Heart right ventricle (tissue), 16 donors: ENCODE measurements at regions not wholly inside any gene's neighbourhood (a gene's known extent, or its start where the extent isn't known, plus 50 kb on each side); places are given as distances from the start of the nearest gene placed in this dataset.

Experiments
- ATAC-seq, 8 donors: fragments of 200-7000 bp; cut with Tn5 transposase; one replicate each; pipeline ENCODE4 v1.9.1; 2020; ENCODE audit warnings: mild to moderate bottlenecking in 8 of 8, moderate library complexity in 8 of 8, moderate number of reproducible peaks in 1 of 8
- DNase-seq, 2 donors: peaks; one replicate each; pipeline ENCODE4 v3.0.0-alpha.2; 2020
- H3K27ac ChIP-seq, 10 donors: fragments of 200-600 bp; sonication (generic) in 2 of 10; one replicate each; pipeline versions ENCODE4 v1.5.0 to v1.8.0; 2020 to 2022; ENCODE audit warnings: mild to moderate bottlenecking in 3 of 10
- H3K27me3 ChIP-seq, 7 donors: fragments of 200-600 bp; one replicate each; pipeline ENCODE4 v1.8.0; 2021 to 2022; ENCODE audit warnings: mild to moderate bottlenecking in 2 of 7
- H3K36me3 ChIP-seq, 9 donors: fragments of 200-600 bp; sonication (generic) in 1 of 9; one replicate each; pipeline versions ENCODE4 v1.5.0 to v1.8.0; 2020 to 2022; ENCODE audit warnings: mild to moderate bottlenecking in 2 of 9
- H3K4me1 ChIP-seq, 9 donors: fragments of 200-600 bp; sonication (generic) in 1 of 9; one replicate each; pipeline versions ENCODE4 v1.5.0 to v1.8.0; 2020 to 2022; ENCODE audit warnings: mild to moderate bottlenecking in 4 of 9
- H3K4me3 ChIP-seq, 10 donors: fragments of 200-600 bp; sonication (generic) in 2 of 10; one replicate each; pipeline versions ENCODE4 v1.5.0 to v1.8.0; 2020 to 2022; ENCODE audit warnings: mild to moderate bottlenecking in 7 of 10, moderate library complexity in 2 of 10
- H3K9me3 ChIP-seq, 11 donors: fragments of 200-600 bp in 10 of 11; sonication (generic) in 2 of 11; one replicate each; pipeline versions ENCODE4 v1.5.0 to v1.8.0; 2013 to 2022; ENCODE audit warnings: mild to moderate bottlenecking in 2 of 11, control low read depth in 1 of 11, moderate library complexity in 1 of 11
- WGBS, 2 donors: extraction: QIAGEN DNeasy Blood & Tissue Kit; methylation state at CpG; one replicate each; pipeline ENCODE4 v1.1.7; 2013; ENCODE audit warnings: inconsistent platforms in 1 of 2; 5-methylcytosine and 5-hydroxymethylcytosine counted together
- intact Hi-C, 10 donors: fragments of 100-400 bp; cut with DNase I; formaldehyde crosslinking; loops; one replicate each; pipeline versions ENCODE4 v1.11.1 to v1.14.2; 2022
- TF ChIP-seq, protein P1 (sequence below), 9 donors: fragments of 200-600 bp; sonication (generic) in 2 of 9; IDR thresholded peaks; one replicate each; pipeline versions ENCODE4 v1.5.0 to v1.8.0; 2021 to 2022; ENCODE audit warnings: antibody characterized with exemption in 9 of 9, mild to moderate bottlenecking in 5 of 9, moderate library complexity in 1 of 9
- donor health status: Arrhythmogenic right ventricular cardiomyopathy.
- donor health status: ischemic (EF 13 %, LVEDD 7.1; RV severe dilation, severe dysfunction).
- donor health status: healthy with polysubstance abuse.
- donor health status: DM: no; HTN: yes; CAD: no.
- donor health status: DM: no; HTN: no; CAD: no.
- donor health status: ischemic (EF 25% LVEDD 6.9; RV normal size, moderate dysfunction).
- donor health status: ischemic (EF 25% LVEDD 5.7; RV mildly dilated, moderate dysfunction).
- donor health status: healthy.
- donor health status: DM: yes; HTN: yes; CAD: no.
- donor health status: Ischemic cardiomyopathy.
- donor health status: ischemic (EF 35%, LVEDD 5.7; RV mildly dilated, moderate dysfunction).
- donor health status: nonischemic (EF 11% LVEDD 7.7; RV severe dilation, severe dysfunction).
- donor health status: DM: yes; HTN: yes; CAD: no.
- donor health status: PGD.
- donor health status: ischemic (EF 29% LVEDD 5.4; RV normal size, mild dysfunction).
- donor health status: nonischemic (EF 23%, LVEDD 6.1; RV moderate dilation, normal function).

DNA sequence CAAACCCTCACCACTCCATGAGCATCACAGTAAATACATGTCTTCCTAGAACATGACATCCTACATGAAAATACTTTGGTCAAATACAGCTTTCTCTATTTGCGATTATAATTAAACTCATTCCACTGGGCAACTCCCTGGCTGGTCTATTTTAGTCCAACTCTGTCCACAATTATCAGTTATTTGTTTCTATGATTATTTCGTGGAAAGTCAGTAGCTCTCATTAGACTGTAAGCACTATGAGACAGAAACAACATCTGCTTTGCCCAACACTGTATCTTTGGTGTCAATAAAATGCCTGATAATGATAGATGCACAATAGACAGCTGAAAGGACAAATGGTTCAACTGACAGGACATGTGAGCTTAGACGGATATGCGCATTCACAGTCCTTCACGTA lies 292.0 kb downstream of the KLF12 start:
- WGBS, 2 donors, result 55 to 70% methylated on average over 5 of the region's 5 CpGs

DNA sequence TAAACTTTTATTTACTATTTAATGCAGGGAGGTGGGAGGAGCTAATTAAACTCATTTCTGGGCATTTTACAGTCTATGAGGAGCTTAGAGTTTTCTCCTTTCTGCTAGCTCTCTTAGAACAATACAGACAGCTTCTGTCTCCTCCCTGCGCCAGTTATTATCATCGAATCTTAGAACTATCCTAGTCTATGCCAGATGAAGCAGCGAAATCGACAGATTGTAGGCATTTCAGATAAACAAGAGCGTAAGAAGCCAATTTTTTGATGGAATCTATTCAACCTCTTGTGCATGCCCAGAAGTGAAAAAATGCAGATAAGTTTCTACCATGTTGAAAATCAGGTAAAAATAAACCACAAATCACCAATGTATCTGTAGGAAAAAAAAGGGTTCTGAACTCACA lies 297.1 kb downstream of the KLF12 start:
- no peak for DNase-seq
- no peak overlapping the region for H3K27ac ChIP-seq
- no peaks in the 10 kb centered on the region for H3K36me3 ChIP-seq
- H3K4me1 ChIP-seq, result peaks cover 0 to 30% (median 12%) of the 10 kb centered on the region in 9 donors
- ATAC-seq, result no peak
- WGBS, 2 donors, result 75 to 77% methylated on average over 5 of the region's 5 CpGs
- H3K4me3 ChIP-seq, result no peak overlapping the region
- TF ChIP-seq, protein P1, sequence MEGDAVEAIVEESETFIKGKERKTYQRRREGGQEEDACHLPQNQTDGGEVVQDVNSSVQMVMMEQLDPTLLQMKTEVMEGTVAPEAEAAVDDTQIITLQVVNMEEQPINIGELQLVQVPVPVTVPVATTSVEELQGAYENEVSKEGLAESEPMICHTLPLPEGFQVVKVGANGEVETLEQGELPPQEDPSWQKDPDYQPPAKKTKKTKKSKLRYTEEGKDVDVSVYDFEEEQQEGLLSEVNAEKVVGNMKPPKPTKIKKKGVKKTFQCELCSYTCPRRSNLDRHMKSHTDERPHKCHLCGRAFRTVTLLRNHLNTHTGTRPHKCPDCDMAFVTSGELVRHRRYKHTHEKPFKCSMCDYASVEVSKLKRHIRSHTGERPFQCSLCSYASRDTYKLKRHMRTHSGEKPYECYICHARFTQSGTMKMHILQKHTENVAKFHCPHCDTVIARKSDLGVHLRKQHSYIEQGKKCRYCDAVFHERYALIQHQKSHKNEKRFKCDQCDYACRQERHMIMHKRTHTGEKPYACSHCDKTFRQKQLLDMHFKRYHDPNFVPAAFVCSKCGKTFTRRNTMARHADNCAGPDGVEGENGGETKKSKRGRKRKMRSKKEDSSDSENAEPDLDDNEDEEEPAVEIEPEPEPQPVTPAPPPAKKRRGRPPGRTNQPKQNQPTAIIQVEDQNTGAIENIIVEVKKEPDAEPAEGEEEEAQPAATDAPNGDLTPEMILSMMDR (IDR thresholded peaks at IDR 0.05), result no peak
- intact Hi-C loops, result loop anchor here in 9 of 10 donors (5.0 to 10.0 kb wide), 11 partner anchors 82 to 1385 kb away; partner anchors contain the start of gene KLF12 (in 6 of the 9)
- no peaks in the 10 kb centered on the region for H3K27me3 ChIP-seq
- no peaks in the 10 kb centered on the region for H3K9me3 ChIP-seq

More for the DNA sequence above, 292.0 kb downstream of the KLF12 start:
- H3K4me3 ChIP-seq, result no peak overlapping the region
- H3K4me1 ChIP-seq, result peaks cover 0 to 21% (median 3%) of the 10 kb centered on the region in 9 donors
- no peak for DNase-seq
- H3K9me3 ChIP-seq, result no peaks in the 10 kb centered on the region
- no peak for ATAC-seq
- TF ChIP-seq, protein P1 (IDR thresholded peaks at IDR 0.05), result no peak
- intact Hi-C loops, result loop anchor here in 1 of 10 donors (10.0 kb wide), 1 partner anchor 203 kb away; no protein-coding TSS in a partner anchor
- H3K36me3 ChIP-seq, result peaks cover 0 to 19% (median 8%) of the 10 kb centered on the region in 9 donors
- no peaks in the 10 kb centered on the region for H3K27me3 ChIP-seq
- no peak overlapping the region for H3K27ac ChIP-seq

DNA sequence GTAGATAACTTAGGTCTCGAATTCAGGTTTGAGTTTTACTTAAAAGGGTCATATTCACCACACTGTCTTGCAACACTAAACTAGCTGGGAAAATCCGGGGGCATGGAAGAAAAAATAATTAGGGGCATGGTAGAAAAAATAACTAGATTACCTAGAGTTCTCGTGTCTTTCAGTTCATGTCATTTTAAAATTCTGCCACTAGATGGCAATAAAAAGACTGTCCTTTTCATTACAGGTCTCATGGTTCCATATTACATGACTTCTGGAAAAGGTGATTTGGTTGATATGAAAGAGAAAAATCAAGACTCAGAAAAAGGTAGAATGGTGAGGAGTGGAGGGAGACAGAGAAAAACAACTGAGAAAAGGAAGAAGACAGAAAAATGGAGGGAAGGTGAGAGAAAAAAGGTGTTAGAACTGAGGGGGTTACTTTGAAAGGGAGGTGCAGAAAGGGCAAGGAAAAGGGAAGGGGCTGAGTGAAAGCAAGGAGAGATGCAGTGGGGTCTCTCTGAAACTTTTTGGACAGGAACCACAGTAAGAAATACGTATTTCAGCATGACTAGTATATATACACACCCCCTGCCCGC lies 299.0 kb downstream of the KLF12 start:
- Histone ChIP-seq H3K36me3 (no peaks in the 10 kb centered on the region), H3K27me3 (no peaks in the 10 kb centered on the region), H3K27ac (no peak overlapping the region), H3K9me3 (no peaks in the 10 kb centered on the region), H3K4me1 (peaks cover 0 to 30% (median 8%) of the 10 kb centered on the region in 9 donors), H3K4me3 (no peak overlapping the region)
- WGBS, 2 donors, result 54% methylated on average over 5 of the region's 5 CpGs
- ATAC-seq, result peak in 5 of 8 donors; percentile 35 to 58 (median 50)
- TF ChIP-seq, protein P1 (IDR thresholded peaks at IDR 0.05), result peak; percentile 51 to 83 (median 71)
- intact Hi-C loops, result loop anchor here in 9 of 10 donors (2.0 to 10.0 kb wide), 12 partner anchors 80 to 1387 kb away; partner anchors contain the start of gene KLF12 (in 6 of the 9)
- DNase-seq, result no peak

DNA sequence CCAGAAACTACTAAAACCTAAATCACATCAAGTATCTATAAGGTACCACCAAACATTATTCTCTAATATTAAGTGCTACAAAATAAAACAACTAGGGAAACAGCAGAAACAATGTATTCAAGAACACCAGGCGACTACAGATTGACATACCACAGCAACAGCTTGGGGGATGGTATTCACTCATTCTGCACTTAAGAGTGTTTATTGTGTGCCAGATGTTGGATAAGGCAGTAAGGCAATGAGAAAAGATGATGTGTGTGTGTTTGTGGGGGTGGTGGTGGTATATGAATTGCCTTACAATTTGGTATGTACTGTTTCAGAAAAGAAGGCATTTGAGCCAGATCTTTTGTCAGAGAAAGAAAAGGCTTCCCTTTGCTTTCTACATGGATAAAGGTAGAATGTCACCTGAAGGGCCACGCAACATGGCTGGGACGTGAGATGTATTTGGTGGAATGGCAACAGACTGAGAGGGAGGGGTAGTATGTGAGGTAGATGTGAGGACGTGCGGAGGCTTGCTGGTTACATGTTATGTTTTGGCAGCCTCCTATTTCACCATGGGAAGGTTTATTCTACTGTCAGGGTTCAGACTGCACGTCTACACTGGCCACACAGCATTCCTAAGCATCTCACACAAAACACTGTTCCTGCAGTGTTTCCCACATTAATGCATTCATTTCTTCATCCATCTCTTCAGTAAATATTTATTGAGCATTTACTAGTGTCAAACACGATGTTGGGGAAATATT lies 300.7 kb downstream of the KLF12 start:
- intact Hi-C loops, result loop anchor here in 9 of 10 donors (2.0 to 10.0 kb wide), 9 partner anchors 79 to 1389 kb away; partner anchors contain the start of gene KLF12 (in 4 of the 9)
- Histone ChIP-seq H3K9me3 (no peaks in the 10 kb centered on the region), H3K4me3 (no peak overlapping the region), H3K36me3 (no peaks in the 10 kb centered on the region), H3K27ac (no peak overlapping the region), H3K4me1 (peaks cover 0 to 42% (median 11%) of the 10 kb centered on the region in 9 donors), H3K27me3 (no peaks in the 10 kb centered on the region)
- 85 to 91% methylated on average over 7 of the region's 7 CpGs for WGBS, 2 donors
- TF ChIP-seq, protein P1 (IDR thresholded peaks at IDR 0.05), result no peak
- no peak for DNase-seq
- no peak for ATAC-seq
